ENCODE measurements at regions not wholly inside any gene's neighbourhood (a gene's known extent, or its start where the extent isn't known, plus 50 kb on each side); places are given as distances from the start of the nearest gene placed in this dataset.

DNA sequence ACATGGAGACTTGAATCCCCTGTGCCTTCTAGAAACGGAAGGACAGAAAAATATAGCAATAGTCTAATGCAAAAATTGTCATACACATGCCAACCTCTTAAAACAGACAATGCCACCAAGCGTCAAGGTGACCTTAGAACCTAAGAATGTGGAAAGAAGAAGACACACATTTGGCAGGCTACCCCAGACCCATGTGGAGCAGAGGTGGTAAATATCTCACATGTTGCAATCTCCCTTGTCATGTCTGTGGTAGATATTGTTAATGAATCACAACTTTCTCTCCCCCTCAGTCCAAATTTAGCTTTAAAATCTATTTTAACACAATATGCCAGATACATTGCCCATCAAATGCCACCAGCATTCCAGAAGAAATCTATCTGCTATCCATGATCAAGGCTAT lies 137.4 kb downstream of the HNMT start:
- TF ChIP-seq, protein P1, sequence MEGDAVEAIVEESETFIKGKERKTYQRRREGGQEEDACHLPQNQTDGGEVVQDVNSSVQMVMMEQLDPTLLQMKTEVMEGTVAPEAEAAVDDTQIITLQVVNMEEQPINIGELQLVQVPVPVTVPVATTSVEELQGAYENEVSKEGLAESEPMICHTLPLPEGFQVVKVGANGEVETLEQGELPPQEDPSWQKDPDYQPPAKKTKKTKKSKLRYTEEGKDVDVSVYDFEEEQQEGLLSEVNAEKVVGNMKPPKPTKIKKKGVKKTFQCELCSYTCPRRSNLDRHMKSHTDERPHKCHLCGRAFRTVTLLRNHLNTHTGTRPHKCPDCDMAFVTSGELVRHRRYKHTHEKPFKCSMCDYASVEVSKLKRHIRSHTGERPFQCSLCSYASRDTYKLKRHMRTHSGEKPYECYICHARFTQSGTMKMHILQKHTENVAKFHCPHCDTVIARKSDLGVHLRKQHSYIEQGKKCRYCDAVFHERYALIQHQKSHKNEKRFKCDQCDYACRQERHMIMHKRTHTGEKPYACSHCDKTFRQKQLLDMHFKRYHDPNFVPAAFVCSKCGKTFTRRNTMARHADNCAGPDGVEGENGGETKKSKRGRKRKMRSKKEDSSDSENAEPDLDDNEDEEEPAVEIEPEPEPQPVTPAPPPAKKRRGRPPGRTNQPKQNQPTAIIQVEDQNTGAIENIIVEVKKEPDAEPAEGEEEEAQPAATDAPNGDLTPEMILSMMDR (IDR thresholded peaks at IDR 0.05; ENCODE audit: borderline replicate concordance, extremely low read depth, low read length, poor library complexity, severe bottlenecking) = no peak
- no peak for TF ChIP-seq EZH2 (IDR thresholded peaks at IDR 0.05; ENCODE audit: borderline replicate concordance, low read depth, low read length, severe bottlenecking)
